Astrocyte (in vitro differentiated cells and primary cell): ENCODE measurements at regions not wholly inside any gene's neighbourhood (a gene's known extent, or its start where the extent isn't known, plus 50 kb on each side); places are given as distances from the start of the nearest gene placed in this dataset.
"Not testable (repeated sequence)": the region's sequence is repeated elsewhere in the genome, so short reads cannot be mapped to it uniquely, and the experiment has no call there.

Source experiments
- DNase-seq: peaks from one replicate; pipeline ENCODE4 v3.0.0-alpha.2; 2010; ENCODE audit warnings: low read depth
- FAIRE-seq: peaks from 2 replicates; lab custom pipeline; 2011; peaks lifted over from hg19 to GRCh38; lab: Jason Lieb, UNC
- H2AFZ ChIP-seq: 2 replicates; pipeline ENCODE4 v1.6.0; 2012; ENCODE audit warnings: low read depth, low read length, inconsistent platforms
- H3K27ac ChIP-seq: 2 replicates; pipeline ENCODE4 v1.5.1; 2011; ENCODE audit warnings: low read depth, low read length, inconsistent platforms
- H3K27me3 ChIP-seq: 2 replicates; pipeline ENCODE4 v1.6.0; 2011; ENCODE audit warnings: low read length, inconsistent platforms; ENCODE audit not compliant: insufficient read depth
- H3K36me3 ChIP-seq: 2 replicates; pipeline ENCODE4 v1.5.1; 2011; ENCODE audit warnings: low read length, inconsistent platforms; ENCODE audit not compliant: insufficient read depth
- H3K4me1 ChIP-seq: 2 replicates; pipeline ENCODE4 v1.5.1; 2011; ENCODE audit warnings: low read length, inconsistent platforms; ENCODE audit not compliant: insufficient read depth
- H3K4me2 ChIP-seq: 2 replicates; pipeline ENCODE4 v1.6.0; 2012; ENCODE audit warnings: low read length, inconsistent platforms
- H3K4me3 ChIP-seq: 2 replicates; pipeline ENCODE4 v1.5.1; 2011; ENCODE audit warnings: low read depth, mild to moderate bottlenecking, low read length, inconsistent platforms; ENCODE audit not compliant: insufficient read depth
- H3K79me2 ChIP-seq: 2 replicates; pipeline ENCODE4 v1.6.0; 2012; ENCODE audit warnings: mild to moderate bottlenecking, low read length, inconsistent platforms; ENCODE audit not compliant: insufficient read depth
- H3K9ac ChIP-seq: 2 replicates; pipeline ENCODE4 v1.6.0; 2012; ENCODE audit warnings: mild to moderate bottlenecking, low read length, inconsistent platforms
- H3K9me3 ChIP-seq: 2 replicates; pipeline ENCODE4 v1.5.1; 2012; ENCODE audit warnings: low read depth, mild to moderate bottlenecking, low read length, inconsistent platforms; ENCODE audit not compliant: insufficient read depth
- H4K20me1 ChIP-seq: 2 replicates; pipeline ENCODE4 v1.6.0; 2012; ENCODE audit warnings: low read length, inconsistent platforms; ENCODE audit not compliant: insufficient read depth
- H3K27ac Mint-ChIP-seq: one replicate; pipeline ENCODE4 v1.8.0; 2021; ENCODE audit warnings: mild to moderate bottlenecking, mixed read lengths; ENCODE audit not compliant: unreplicated experiment
- H3K27me3 Mint-ChIP-seq: one replicate; pipeline ENCODE4 v1.8.0; 2021; ENCODE audit warnings: low read depth, mixed read lengths; ENCODE audit not compliant: unreplicated experiment
- H3K36me3 Mint-ChIP-seq: one replicate; pipeline ENCODE4 v1.8.0; 2021; ENCODE audit warnings: low read depth, mixed read lengths; ENCODE audit not compliant: unreplicated experiment
- H3K4me1 Mint-ChIP-seq: one replicate; pipeline ENCODE4 v1.8.0; 2021; ENCODE audit warnings: low read depth, mixed read lengths; ENCODE audit not compliant: unreplicated experiment
- H3K4me3 Mint-ChIP-seq: one replicate; pipeline ENCODE4 v1.8.0; 2021; ENCODE audit warnings: mild to moderate bottlenecking, moderate library complexity, mixed read lengths; ENCODE audit not compliant: unreplicated experiment
- H3K9me3 Mint-ChIP-seq: one replicate; pipeline ENCODE4 v1.8.0; 2021; ENCODE audit warnings: mild to moderate bottlenecking, mixed read lengths; ENCODE audit not compliant: unreplicated experiment
- CTCF ChIP-seq: IDR thresholded peaks from 2 replicates; pipeline ENCODE4 v1.5.1; 2011; ENCODE audit warnings: low read depth, mild to moderate bottlenecking, inconsistent platforms, low read length, moderate library complexity; ENCODE audit not compliant: insufficient read depth
- EZH2 ChIP-seq: IDR thresholded peaks from 2 replicates; pipeline ENCODE4 v1.6.1; 2012; ENCODE audit warnings: mild to moderate bottlenecking, low read length, inconsistent platforms; ENCODE audit not compliant: insufficient read depth

- peaks cover 5% of the 10 kb centered on the region for H3K4me1 Mint-ChIP-seq
- DNase-seq = no peak
- H3K27me3 Mint-ChIP-seq = no peaks in the 10 kb centered on the region
- no peak overlapping the region for H3K4me2 ChIP-seq
- no peak overlapping the region for H3K4me3 ChIP-seq
- peaks cover 4% of the 10 kb centered on the region for H4K20me1 ChIP-seq
- H3K9me3 Mint-ChIP-seq = no peaks in the 10 kb centered on the region
- TF ChIP-seq CTCF (no peak), EZH2 (no peak)
- no peak overlapping the region for H3K4me3 Mint-ChIP-seq
- H3K27ac Mint-ChIP-seq = no peak overlapping the region
- H3K9me3 ChIP-seq = no peaks in the 10 kb centered on the region
- H3K9ac ChIP-seq = no peak overlapping the region
- H3K27ac ChIP-seq = no peak overlapping the region
- H3K79me2 ChIP-seq = no peaks in the 10 kb centered on the region
- peaks cover 4% of the 10 kb centered on the region for H3K36me3 Mint-ChIP-seq
- H3K36me3 ChIP-seq = no peaks in the 10 kb centered on the region
- H2AFZ ChIP-seq = no peak overlapping the region
- no peak for FAIRE-seq
- H3K27me3 ChIP-seq = no peaks in the 10 kb centered on the region
- no peaks in the 10 kb centered on the region for H3K4me1 ChIP-seq
Measured at GRCh38 chr7:131083781-131084180, 243.9 kb upstream of the MKLN1 start.

DNA sequence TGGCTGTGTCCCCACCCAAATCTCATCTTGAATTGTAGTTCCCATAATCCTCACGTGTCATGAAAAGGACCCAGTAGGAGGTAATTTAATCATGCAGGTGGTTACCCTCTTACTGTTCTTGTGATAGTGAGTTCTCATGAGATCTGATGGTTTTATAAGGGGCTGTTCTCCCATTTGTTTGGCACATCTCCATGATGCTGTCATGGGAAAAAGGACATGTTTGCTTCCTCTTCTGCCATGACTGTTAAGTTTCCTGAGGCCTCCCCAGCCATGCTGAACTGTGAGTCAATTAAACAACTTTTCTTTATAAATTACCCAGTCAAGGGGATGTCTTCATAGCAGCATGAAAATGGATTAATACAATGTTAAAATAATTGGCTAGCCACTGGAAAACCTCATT, 243.3 kb upstream of the MKLN1 start:
- not testable (repeated sequence) for H3K4me2 ChIP-seq, H3K4me3 ChIP-seq, H2AFZ ChIP-seq, H3K27me3 ChIP-seq, H3K36me3 ChIP-seq, DNase-seq, H3K27ac ChIP-seq, H3K4me1 ChIP-seq, H3K27me3 Mint-ChIP-seq, H4K20me1 ChIP-seq, H3K9me3 ChIP-seq, H3K36me3 Mint-ChIP-seq, H3K27ac Mint-ChIP-seq, H3K9ac ChIP-seq, FAIRE-seq, H3K79me2 ChIP-seq, H3K4me3 Mint-ChIP-seq, H3K9me3 Mint-ChIP-seq, H3K4me1 Mint-ChIP-seq

GRCh38 chr7:131087756-131088658, 239.7 kb upstream of the MKLN1 start:
- Mint-ChIP-seq H3K27ac (no peak overlapping the region), H3K4me3 (no peak overlapping the region), H3K27me3 (no peaks in the 10 kb centered on the region), H3K4me1 (peaks cover 16% of the 10 kb centered on the region), H3K36me3 (peaks cover 10% of the 10 kb centered on the region), H3K9me3 (no peaks in the 10 kb centered on the region)
- TF ChIP-seq CTCF (no peak), EZH2 (no peak)
- Histone ChIP-seq H3K4me1 (no peaks in the 10 kb centered on the region), H3K4me2 (no peak overlapping the region), H3K27ac (no peak overlapping the region), H2AFZ (no peak overlapping the region), H3K4me3 (no peak overlapping the region), H3K9me3 (no peaks in the 10 kb centered on the region), H3K9ac (no peak overlapping the region), H3K36me3 (no peaks in the 10 kb centered on the region), H4K20me1 (peaks cover 13% of the 10 kb centered on the region), H3K27me3 (no peaks in the 10 kb centered on the region), H3K79me2 (no peaks in the 10 kb centered on the region)
- no peak for DNase-seq
- no peak for FAIRE-seq
